Fibroblast of lung (primary cell): ENCODE measurements at regions not wholly inside any gene's neighbourhood (a gene's known extent, or its start where the extent isn't known, plus 50 kb on each side); places are given as distances from the start of the nearest gene placed in this dataset.

ENCODE experiments used
- EZH2 ChIP-seq: IDR thresholded peaks from 2 replicates; pipeline ENCODE4 v1.5.1; 2012; ENCODE audit warnings: low read length, control low read depth, mild to moderate bottlenecking; ENCODE audit errors: missing control alignments
- TF ChIP-seq, protein P1 (sequence below), 2 donors: IDR thresholded peaks in 1 of 2; conservative IDR thresholded peaks in 1 of 2; 1 replicate in 1 of 2; 2 replicates in 1 of 2; pipeline ENCODE4 v1.5.1; 2011 to 2012; ENCODE audit warnings: low read length in 2 of 2, control low read depth in 1 of 2, inconsistent platforms in 1 of 2, low read depth in 1 of 2, mild to moderate bottlenecking in 1 of 2

DNA sequence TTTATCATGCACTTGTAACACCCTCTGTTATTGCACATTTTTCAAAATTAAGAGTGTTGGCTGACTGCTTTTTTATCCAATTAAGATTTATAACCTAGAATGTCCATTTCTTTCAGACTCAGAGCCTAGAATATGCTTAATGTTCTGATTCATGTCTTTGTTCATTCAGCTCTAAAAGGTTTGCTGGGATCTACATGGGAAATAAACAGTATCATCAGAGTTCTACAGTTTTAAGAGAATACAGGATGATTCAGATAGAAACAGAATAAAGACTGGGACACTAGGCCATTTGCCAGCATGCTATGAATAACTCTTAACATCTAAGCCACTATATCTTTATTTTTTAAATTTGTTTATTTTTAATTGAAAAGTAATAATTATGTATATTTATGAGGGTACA is 713.7 kb upstream of the CHAC2 start:
- TF ChIP-seq, protein P1, sequence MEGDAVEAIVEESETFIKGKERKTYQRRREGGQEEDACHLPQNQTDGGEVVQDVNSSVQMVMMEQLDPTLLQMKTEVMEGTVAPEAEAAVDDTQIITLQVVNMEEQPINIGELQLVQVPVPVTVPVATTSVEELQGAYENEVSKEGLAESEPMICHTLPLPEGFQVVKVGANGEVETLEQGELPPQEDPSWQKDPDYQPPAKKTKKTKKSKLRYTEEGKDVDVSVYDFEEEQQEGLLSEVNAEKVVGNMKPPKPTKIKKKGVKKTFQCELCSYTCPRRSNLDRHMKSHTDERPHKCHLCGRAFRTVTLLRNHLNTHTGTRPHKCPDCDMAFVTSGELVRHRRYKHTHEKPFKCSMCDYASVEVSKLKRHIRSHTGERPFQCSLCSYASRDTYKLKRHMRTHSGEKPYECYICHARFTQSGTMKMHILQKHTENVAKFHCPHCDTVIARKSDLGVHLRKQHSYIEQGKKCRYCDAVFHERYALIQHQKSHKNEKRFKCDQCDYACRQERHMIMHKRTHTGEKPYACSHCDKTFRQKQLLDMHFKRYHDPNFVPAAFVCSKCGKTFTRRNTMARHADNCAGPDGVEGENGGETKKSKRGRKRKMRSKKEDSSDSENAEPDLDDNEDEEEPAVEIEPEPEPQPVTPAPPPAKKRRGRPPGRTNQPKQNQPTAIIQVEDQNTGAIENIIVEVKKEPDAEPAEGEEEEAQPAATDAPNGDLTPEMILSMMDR (conservative IDR thresholded peaks at IDR 0.05 in 1 of 2, IDR thresholded peaks at IDR 0.05 in 1 of 2; ENCODE audit: low read depth in 1 of 2, low read length in 2 of 2): no peak
- no peak for TF ChIP-seq EZH2
